HUDEP-2 (cell line): ENCODE measurements at regions not wholly inside any gene's neighbourhood (a gene's known extent, or its start where the extent isn't known, plus 50 kb on each side); places are given as distances from the start of the nearest gene placed in this dataset.
"Not testable (repeated sequence)": the region's sequence is repeated elsewhere in the genome, so short reads cannot be mapped to it uniquely, and the experiment has no call there.

ENCODE experiments used
- DNase-seq, 76 experiments: peaks; one replicate each; lab custom pipeline; 2025; ENCODE audit not compliant: unreplicated experiment in 76 of 76; lab: John Stamatoyannopoulos, UW

DNA sequence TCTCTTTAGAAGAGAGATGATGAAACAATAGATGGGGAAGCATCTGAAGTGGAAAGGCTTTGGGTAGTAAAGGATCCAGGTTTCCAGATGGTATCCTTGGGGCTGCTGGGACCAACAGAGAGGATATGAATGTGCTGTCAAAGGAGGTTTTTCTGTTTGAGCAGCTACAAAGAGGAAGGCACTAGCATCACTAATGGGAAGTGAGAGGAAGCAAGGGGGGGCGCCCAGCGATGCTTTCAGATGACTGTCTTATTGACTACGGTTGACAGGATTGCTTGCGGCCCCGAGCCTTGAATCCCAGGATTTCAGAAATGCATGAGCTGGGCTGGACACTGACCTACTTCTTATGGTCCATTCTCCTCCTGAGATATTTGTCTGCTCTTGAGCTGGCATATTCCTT lies 103.8 kb upstream of the GALNT15 start:
- DNase-seq, result no peak

DNA sequence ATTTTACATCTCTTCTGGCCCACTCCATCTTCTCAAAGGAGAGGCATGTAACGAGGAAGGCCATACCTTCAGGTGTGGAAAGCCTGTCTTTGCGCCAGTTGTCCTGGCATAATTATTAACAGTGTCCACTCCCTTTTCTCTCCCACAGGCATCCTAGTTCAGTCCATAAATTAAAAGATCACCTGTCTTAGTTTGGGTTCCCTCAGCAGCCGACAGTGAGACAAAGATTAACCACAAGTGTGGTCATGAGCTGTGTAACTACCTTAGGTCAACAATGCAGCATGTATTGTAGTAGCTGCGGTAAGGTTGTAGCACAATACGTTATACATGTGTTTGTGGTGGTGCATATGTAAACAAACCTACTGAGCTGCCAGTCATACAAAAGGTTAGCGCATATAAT lies 103.3 kb upstream of the GALNT15 start:
- no peak for DNase-seq

DNA sequence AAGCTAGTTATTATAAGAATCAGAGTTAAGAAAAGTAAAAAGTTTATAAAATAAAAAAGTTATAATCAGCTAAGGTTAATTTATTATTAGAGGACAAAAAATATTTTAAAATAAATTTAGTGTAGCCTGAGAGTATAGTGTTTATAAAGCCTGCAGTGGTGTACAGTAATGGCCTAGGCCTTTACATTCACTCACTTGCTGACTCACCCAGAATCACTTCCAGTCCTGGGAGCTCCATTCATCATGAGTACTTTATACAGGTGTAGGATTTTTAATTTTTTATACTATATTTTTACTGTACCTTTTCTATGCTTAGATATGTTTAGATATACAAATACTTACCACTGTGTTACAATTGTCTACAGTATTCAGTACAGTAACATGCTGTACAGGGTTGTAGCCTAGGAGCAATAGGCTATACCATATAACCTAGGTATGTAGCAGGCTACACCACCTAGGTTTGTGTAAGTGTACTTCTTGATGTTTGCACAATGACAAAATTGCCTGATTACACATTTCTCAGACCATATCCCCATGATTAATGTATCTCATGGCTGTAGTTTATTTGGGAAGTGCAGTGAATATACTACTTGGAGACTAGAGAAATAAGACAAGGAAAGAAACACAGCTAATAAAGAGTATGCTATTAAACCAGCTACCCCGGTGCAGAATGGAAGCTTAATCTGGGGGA lies 101.9 kb upstream of the GALNT15 start:
- DNase-seq, result no peak

DNA sequence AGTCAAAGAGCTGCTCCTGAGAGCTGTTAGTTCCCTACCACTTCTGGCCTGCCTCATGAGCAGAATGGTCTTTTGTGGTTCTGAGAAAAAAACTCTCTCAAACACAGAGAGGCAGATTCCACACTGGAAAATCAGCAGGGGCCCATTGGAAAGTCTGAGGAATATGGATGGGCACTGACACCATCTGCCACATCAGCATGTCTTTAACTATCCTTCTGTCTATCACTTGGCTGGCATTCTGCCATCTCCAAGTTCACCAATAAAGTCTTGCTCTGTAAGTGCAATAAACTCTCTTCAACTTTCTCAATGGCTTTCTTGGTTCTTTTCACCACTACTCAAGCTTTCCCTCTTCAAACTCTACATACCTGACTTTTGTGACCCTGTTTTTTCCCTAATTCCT lies 101.3 kb upstream of the GALNT15 start:
- no peak for DNase-seq

DNA sequence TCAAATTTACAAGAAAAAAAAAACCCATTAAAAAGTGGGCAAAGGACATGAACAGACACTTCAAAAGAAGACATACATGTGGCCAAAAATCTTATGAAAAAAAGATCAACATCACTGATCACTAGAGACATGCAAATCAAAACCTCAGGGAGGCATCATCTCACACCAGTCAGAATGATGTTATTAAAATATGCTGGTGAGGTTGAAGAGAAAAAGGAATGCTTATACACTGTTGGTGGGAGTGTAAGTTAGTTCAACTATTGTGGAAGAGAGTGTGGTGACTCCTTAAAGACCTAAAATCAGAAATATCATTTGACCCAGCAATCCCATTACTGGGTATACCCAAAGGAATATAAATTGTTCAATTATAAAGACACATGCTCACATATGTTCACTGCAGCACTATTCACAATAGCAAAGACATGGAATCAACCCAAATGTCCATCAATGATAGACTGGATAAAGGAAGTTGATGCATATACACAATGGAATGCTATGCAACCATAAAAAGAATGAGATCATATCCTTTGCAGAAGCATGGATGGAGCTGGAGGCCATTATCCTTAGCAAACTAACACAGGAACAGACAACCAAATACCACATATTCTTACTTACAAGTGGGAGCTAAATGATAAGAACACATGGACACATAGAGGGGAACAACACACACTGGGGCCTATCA lies 100.3 kb upstream of the GALNT15 start:
- not testable (repeated sequence) for DNase-seq

DNA sequence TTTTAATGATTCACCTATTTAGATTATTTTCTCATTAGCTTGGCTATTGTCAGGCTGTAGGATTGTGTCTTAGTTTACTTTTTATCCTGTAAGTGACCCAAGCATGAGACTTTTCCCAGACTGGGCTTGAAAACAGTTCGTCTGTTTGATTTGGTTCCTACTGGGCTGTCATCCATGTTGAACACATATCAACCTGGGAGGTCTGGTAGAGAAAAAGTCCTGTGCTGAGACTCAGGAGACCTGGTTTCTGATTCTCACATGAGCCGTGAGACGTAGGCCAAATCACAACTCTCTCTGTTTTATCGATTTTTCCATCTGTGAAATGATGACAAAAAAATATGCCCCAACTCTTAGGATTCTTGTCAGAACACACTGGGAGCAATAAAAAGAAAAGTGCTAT lies 98.8 kb upstream of the GALNT15 start:
- no peak for DNase-seq

DNA sequence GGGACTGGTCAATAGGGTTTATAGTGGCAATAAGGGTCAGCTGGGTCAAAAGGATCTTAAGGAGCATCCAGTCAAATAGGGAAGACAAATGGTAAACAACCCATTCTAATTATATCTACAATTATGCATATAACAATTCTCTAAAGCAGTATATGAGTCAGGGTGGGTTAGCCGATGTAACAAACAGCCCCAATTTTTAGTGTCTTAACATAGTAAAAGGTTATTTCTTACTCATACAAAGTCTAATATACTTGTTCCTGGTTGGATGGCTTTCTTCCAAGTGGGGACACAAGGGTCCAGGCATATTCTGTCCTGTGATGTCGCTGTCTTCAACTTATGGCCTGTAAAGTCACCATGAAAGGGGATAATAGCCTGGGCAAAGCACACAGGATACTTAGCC lies 97.9 kb upstream of the GALNT15 start:
- no peak for DNase-seq

DNA sequence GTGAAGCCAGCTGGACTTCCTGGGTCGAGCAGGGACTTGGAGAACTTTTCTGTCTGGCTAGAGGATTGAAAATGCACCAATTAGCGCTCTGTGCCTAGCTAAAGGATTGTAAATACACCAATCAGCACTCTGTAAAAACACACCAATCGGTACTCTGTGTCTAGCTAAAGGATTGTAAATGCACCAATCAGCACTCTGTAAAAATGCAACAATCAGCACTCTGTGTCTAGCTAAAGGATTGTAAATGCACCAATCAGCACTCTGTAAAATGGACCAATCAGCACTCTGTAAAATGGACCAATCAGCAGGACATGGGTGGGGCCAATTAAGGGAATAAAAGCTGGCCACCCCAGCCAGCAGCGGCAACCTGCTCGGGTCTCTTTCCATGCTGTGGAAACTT lies 97.3 kb upstream of the GALNT15 start:
- not testable (repeated sequence) for DNase-seq

DNA sequence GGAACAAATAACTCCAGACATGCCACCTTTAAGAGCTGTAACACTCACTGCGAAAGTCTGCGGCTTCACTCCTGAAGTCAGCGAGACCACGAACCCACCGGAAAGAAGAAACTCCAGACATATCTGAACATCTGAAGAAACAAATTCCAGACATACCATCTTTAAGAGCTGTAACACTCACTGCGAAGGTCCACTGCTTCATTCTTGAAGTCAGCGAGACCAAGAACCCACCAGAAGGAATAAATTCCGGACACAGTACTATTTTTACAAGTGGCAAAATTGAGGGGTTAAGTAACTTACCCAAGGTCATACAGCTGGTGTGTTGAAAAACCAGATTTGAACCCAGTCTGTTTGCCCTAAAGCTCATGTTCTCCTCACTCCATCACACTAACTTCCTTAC lies 96.8 kb upstream of the GALNT15 start:
- not testable (repeated sequence) for DNase-seq

DNA sequence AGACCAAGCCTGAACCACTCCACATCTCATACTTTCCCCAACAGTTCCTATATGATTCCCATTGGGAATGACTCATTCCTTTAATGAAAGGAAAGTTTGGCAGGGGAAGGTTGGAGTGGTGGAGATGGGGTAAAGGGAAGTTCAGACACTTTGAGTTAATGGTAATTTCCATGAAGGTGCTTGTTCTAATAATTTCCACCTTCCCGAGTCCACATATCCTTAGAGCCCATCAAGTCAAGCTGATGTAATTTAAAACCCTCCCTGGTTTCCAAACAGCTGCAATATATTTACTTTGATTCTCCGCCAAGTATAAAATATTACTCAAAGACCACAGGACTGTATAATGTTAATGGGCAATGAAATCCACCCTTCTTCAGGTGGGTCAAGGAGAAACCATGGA lies 95.0 kb upstream of the GALNT15 start:
- DNase-seq, result no peak

DNA sequence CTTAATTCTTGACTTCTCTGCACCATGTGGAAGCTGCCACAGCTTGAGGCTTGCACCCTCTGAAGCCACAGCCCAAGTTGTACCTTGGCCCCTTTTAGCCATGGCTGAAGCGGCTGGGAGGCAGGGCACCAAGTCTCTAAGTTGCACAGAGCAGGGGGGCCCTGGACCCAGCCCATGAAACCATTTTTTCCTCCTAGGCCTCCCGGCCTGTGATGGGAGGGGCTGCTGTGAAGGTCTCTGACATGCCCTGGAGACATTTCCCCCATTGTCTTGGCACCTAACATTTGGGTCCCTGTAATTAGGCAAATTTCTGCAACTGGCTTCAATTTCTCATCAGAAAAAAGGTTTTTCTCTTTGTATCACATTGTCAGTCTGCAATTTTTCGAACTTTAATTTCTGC lies 92.8 kb upstream of the GALNT15 start:
- no peak for DNase-seq

DNA sequence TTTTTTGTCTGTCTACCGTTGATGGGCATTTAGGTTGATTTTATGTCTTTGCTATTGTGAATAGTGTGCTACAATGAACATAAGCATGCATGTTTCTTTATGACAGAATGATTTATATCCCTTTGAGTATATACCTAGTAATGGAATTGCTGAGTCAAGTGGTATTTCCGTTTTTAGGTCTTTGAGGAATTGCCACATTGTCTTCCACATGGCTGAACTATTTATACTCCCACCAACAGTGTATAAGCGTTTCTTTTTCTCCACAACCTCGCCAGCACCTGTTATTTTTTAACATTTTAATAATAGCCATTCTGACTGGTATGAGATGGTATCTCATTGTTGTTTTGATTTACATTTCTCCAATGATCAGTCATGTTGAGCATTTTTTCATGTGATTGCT lies 89.6 kb upstream of the GALNT15 start:
- DNase-seq, result no peak

DNA sequence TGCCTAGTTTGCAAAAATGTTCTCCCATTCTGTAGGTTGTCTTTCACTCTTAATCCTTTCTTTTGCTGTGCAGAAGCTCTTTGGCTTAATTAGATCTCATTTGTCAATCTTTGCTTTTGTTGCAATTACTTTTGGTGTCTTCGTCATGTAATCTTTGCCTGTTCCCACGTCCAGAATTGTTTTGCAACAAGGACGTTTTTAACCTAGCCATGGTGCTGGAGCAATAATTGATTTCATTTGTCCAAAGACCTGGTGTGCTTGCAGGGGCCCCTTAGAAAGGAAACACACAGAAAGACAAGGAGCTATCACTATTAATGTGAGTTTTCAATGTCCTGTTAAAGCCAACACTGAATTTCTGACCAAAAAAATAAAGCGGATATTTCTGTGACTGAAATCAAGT lies 89.1 kb upstream of the GALNT15 start:
- no peak for DNase-seq

DNA sequence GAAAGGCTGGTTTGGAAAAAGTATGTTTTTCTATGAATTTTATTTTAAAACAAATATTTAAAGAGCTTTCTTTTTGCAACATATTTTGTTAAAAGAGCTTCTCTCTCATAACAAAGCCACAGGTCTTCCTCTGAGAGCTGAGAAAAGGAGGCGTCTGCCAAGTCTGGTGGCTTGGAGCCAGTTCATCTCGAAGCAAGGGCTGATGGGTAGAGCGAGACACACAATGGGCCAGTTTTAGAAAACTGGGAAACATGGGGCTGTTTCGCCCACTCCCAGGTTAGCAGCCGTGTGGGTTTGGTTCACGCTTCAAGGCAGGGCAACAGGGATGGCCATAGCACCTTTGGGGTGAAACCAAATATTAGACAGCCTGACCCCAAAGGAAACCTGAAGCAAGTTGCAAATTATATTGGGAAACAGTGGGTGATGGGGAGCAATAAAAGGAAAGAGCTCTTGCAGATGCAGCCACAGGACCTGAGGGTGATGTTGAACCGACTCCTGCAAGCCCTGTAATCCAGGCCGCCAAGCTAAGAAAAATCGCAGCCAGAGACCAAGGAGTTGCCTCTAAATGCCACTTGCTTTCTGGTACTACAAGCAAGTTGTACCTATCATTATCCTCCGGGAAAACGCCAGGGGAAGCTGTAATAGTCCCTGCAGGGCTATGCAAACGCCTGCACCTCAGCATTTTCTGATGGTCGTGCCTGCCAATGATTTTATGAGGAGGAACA lies 88.4 kb upstream of the GALNT15 start:
- DNase-seq, result no peak

DNA sequence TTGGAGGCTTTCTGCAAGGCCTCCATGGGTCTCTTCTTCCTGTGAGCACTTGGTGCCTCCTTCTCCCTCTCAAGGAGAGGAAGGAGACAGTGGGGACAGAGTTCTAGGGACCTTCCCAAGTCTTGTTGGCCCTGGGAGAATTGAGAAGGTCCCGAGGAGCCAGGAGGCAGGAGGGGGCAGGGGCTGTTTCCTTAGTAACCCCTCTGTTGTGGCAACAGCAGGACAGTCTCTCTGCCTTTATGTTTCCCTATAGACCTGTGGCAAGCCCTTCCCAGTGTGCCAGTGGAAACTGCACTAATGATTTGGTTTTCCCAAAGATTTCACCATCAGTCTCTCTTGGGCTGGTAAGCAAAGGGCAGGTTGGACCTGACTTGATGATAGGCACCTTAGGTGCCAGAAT lies 87.8 kb upstream of the GALNT15 start:
- DNase-seq, result no peak

DNA sequence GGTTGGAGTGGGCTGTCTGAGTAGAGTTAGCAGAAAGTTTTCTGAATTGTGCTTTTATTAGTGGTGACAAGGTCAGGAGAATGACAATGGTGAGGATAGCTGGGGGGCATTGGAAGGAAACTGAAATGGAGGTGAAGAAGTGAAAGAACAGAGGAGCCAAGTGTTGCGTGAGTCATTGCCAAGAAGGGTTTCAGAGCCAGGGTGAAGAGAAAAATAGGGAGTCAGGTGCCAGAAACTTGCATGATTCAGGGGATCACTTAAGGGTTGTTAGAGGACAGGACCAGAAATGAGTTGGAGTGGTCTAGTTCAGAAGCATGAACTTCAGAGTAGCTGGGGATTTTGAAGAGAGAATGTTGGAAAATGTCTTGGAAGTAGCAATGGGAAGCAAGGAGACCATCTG lies 86.0 kb upstream of the GALNT15 start:
- no peak for DNase-seq

DNA sequence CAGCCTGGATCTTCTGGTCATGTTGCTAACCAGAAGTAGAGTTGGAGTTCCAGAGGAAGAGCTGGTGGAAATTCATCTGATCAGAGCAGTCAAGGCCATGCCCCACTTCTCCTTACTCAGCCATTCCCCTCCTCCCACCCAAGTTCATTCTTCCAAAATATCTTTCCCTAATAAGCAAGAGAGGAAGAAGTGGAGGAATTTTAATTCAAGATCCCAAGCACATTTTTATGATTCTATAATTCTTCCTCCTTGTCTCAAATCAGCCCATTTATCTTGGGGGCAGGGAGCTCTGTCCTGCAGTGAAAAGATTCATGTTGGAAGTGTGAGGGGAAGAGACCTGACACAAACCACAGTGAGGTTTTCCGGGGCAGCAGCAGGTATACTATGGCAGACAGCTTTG lies 85.0 kb upstream of the GALNT15 start:
- DNase-seq, result no peak

DNA sequence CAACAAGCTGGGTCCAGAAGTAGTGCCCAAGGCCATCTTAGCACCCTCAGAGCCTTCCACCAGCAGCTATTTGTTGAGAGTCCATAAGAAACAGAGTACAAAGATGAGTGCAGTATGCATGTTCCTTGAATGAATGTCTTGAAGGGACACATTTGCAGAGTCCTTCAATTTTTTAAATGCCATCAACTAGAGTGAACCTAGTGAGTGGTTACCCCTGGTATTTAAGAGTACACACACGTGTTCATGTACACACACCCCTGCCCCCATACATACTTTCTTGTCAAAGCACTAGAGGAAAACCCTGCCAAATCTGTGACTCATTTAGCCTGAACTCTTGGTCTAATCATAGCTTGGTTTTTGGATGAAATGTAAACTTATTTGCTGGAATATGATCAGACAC lies 84.5 kb upstream of the GALNT15 start:
- no peak for DNase-seq

DNA sequence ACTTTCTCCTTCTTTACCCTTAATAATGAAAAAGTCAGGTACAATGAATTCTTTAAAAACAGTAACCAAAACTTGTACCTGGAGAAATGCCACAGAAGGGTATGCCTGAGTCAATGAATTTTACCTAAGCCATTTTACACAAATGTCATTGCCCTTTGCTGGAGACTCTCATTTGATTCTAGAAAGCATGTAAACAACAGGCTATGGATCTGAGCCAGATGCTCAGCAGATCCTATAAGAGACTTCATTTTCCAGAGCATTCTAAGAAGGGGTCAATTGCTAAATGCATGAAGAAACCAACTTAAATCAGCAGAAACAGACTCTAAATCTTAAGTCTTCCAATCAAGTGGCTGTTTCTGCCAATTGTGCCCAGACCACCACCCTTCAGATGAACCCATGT lies 83.8 kb upstream of the GALNT15 start:
- no peak for DNase-seq

DNA sequence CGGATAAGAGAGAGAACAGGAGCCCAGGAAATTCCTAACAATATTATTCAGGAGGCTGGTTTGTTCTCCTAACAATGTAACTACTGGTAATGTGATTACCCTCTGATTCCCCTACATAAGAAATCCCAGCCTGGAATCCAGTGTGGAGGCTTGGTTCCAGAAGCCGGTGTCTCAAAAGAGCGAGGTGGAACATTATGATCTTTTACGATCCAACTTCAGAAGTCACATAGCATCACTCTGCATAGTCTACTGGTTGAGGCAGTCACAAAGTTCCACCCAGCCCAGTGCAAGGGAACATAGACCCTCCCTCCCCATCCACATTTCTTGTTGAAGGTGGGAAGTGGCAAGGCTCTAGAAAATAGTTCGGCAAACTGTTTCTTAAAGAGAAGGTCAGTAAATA lies 81.6 kb upstream of the GALNT15 start:
- no peak for DNase-seq

DNA sequence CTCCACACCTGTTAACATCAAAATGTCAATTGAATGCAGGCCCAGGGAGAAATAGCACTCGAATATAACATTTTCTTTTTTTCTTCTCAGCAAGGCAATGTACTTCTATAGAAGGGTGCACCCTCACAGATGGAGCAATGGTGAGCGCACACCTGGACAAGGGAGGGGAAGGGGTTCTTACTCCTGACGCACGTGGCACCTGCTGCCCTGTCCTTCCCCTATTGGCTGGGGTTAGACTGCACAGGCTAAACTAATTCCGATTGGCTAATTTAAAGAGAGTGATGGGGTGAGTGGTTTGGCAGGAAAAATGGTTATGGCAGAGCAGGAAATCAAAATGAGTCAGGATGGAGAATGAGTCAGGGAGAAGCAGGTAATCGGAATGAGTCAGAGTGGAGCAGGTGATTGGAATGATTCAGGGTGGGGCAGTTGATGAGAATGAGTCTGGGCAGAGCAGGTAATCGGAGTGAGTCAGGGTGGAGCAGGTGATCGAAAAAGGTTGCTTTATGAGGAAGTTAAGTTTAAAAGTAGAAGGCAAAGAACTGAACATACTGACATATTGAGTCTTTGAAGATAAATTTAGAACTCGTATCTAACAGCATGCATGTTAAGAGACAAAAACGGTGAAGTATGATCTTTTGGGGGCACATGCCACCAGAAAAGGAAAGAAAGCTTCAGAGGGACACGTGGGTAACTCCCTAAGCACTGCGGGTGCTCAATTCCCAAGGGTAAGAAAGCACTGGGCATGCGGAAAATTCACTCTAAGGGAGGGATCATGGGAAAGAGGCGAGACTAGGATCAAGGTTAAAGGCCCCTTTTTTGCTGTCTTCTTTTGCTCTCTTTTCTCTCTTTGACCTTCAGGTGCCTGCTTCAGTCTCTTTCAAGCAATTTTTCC lies 72.9 kb upstream of the GALNT15 start:
- DNase-seq, result no peak
